Nephron (organoid): ENCODE measurements at regions not wholly inside any gene's neighbourhood (a gene's known extent, or its start where the extent isn't known, plus 50 kb on each side); places are given as distances from the start of the nearest gene placed in this dataset.
"Not testable (repeated sequence)": the region's sequence is repeated elsewhere in the genome, so short reads cannot be mapped to it uniquely, and the experiment has no call there.

Experiments
- H3K27ac Mint-ChIP-seq, 3 experiments: 2 replicates each; pipeline ENCODE4 v1.8.0; 2020; ENCODE audit warnings: mixed read lengths in 3 of 3, mild to moderate bottlenecking in 2 of 3, moderate library complexity in 1 of 3
- H3K27me3 Mint-ChIP-seq: 2 replicates; pipeline ENCODE4 v1.8.0; 2021; ENCODE audit warnings: low read depth, mild to moderate bottlenecking, moderate library complexity, mixed read lengths
- H3K36me3 Mint-ChIP-seq: 2 replicates; pipeline ENCODE4 v1.8.0; 2020; ENCODE audit warnings: low read depth, mixed read lengths
- H3K4me1 Mint-ChIP-seq: 2 replicates; pipeline ENCODE4 v1.8.0; 2020; ENCODE audit warnings: mixed read lengths
- H3K4me3 Mint-ChIP-seq, 3 experiments: 2 replicates each; pipeline ENCODE4 v1.8.0; 2020; ENCODE audit warnings: mild to moderate bottlenecking in 3 of 3, mixed read lengths in 3 of 3, moderate library complexity in 2 of 3
- H3K9me3 Mint-ChIP-seq: 2 replicates; pipeline ENCODE4 v1.8.0; 2020; ENCODE audit warnings: mixed read lengths
- TF ChIP-seq, protein P1 (sequence below), 3 experiments: fragments of 200-600 bp; sonication (generic); IDR thresholded peaks; one replicate each; pipeline ENCODE4 v1.5.0; 2021; ENCODE audit warnings: antibody characterized with exemption in 3 of 3; ENCODE audit not compliant: unreplicated experiment in 3 of 3

DNA sequence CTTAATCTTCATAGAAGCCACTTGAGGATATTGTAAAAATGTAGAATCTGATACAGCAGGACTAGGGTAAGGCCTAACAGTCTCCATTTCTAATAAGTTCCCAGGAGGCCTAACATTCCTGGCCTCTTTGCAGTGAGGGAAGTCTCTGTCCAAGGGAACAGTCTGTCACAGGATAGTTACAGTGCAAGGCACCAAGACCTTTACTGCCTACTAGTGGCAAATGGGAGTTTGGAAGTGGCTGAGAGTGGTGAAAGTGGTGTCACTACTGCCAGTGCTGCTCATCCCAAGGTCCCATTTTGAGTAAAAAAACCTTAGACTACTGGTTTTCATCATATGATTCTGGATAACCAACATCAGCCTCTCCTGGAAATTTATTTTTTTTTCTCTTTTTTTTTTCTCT is 619.5 kb upstream of the SEMA3D start:
- Mint-ChIP-seq H3K9me3 (no peaks in the 10 kb centered on the region), H3K4me3 (no peak overlapping the region), H3K36me3 (no peaks in the 10 kb centered on the region), H3K27ac (no peak overlapping the region), H3K4me1 (no peaks in the 10 kb centered on the region), H3K27me3 (peaks cover 4% of the 10 kb centered on the region)
- TF ChIP-seq, protein P1, sequence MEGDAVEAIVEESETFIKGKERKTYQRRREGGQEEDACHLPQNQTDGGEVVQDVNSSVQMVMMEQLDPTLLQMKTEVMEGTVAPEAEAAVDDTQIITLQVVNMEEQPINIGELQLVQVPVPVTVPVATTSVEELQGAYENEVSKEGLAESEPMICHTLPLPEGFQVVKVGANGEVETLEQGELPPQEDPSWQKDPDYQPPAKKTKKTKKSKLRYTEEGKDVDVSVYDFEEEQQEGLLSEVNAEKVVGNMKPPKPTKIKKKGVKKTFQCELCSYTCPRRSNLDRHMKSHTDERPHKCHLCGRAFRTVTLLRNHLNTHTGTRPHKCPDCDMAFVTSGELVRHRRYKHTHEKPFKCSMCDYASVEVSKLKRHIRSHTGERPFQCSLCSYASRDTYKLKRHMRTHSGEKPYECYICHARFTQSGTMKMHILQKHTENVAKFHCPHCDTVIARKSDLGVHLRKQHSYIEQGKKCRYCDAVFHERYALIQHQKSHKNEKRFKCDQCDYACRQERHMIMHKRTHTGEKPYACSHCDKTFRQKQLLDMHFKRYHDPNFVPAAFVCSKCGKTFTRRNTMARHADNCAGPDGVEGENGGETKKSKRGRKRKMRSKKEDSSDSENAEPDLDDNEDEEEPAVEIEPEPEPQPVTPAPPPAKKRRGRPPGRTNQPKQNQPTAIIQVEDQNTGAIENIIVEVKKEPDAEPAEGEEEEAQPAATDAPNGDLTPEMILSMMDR (IDR thresholded peaks at IDR 0.05; ENCODE audit: unreplicated experiment in 3 of 3), result no peak

DNA sequence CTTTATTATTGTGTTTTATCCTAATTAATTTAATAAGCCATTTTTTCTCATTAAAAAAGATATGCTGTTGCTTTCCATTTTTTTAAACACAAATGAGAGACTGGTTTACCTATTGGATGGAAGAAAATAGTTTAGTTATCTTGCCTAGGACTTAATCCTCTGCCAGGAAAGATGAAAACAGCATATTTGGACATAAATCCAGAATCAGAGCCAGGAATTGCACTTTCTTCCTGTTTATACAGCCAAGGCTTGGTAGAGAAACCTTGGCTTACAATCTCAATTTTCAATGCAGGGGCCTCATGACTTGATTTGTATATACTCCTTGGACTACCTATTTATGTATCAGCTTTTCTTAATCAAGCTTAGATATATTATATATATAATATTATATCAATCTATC is 618.8 kb upstream of the SEMA3D start:
- H3K27me3 Mint-ChIP-seq, result peaks cover 4% of the 10 kb centered on the region
- H3K36me3 Mint-ChIP-seq, result no peaks in the 10 kb centered on the region
- TF ChIP-seq, protein P1 (IDR thresholded peaks at IDR 0.05; ENCODE audit: unreplicated experiment in 3 of 3), result no peak
- H3K4me1 Mint-ChIP-seq, result no peaks in the 10 kb centered on the region
- H3K27ac Mint-ChIP-seq, result no peak overlapping the region
- no peaks in the 10 kb centered on the region for H3K9me3 Mint-ChIP-seq
- H3K4me3 Mint-ChIP-seq, result no peak overlapping the region

DNA sequence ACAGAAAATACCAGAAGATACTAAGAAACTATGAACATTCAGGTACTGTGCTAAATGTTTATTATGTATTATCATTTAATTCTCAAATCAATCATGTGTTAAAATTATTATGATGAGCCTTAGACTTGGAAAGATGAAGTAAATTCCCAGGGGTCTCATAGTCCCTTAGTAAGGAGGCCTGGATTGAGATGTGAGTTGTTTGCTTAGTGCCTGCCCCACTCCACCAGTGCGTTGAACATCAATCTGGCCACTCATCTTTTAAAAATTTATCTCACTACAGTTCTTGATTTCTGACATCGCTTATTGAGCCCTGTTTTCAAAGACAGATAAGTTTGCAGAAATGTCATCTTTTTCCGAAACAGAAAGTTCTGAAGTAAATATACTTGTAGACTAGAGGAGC is 618.4 kb upstream of the SEMA3D start:
- TF ChIP-seq, protein P1 (IDR thresholded peaks at IDR 0.05; ENCODE audit: unreplicated experiment in 3 of 3), result no peak
- Mint-ChIP-seq H3K4me3 (no peak overlapping the region), H3K4me1 (no peaks in the 10 kb centered on the region), H3K27me3 (peaks cover 4% of the 10 kb centered on the region), H3K9me3 (no peaks in the 10 kb centered on the region), H3K27ac (no peak overlapping the region), H3K36me3 (no peaks in the 10 kb centered on the region)

DNA sequence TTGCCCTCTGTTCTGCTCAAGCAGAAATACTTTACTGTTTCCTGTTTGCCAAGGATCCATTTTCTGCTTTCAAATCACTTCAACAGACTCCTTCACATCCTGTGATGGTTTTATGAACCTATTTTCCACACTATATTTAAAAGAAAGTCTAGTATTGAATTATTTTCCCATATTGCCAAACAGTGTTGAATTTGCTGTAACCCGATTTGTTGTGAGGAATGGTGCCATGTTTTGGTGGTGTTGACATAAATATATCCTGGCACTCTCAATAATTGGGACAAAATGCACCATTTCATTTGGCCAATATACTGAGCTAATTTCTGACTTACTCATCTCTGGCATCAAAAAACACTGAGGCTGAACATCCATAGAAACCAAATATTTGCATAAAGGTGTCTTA is 615.4 kb upstream of the SEMA3D start:
- no peak overlapping the region for H3K27ac Mint-ChIP-seq
- H3K4me3 Mint-ChIP-seq, result no peak overlapping the region
- TF ChIP-seq, protein P1 (IDR thresholded peaks at IDR 0.05; ENCODE audit: unreplicated experiment in 3 of 3), result no peak
- H3K27me3 Mint-ChIP-seq, result peaks cover 4% of the 10 kb centered on the region
- H3K36me3 Mint-ChIP-seq, result no peaks in the 10 kb centered on the region
- no peaks in the 10 kb centered on the region for H3K4me1 Mint-ChIP-seq
- no peaks in the 10 kb centered on the region for H3K9me3 Mint-ChIP-seq

DNA sequence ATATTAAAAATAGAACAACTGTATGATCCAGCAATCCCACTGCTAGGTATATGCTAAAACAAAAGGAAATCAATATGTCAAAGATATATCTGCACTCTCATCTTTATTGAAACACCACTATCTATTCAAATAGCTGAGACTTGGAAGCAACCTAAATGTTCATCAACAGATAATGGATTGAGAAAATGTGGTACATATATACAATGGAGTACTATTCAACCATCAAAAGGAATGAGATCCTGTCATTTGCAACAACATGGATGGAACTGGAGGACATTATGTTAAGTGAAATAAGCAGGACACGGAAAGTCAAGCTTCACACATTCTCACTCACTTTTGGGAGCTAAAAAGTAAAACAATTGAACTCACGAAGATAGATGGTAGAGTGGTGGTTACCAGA is 610.1 kb upstream of the SEMA3D start:
- Mint-ChIP-seq H3K9me3 (peaks cover 24% of the 10 kb centered on the region), H3K27me3 (no peaks in the 10 kb centered on the region), H3K27ac (no peak overlapping the region), H3K4me1 (no peaks in the 10 kb centered on the region), H3K36me3 (no peaks in the 10 kb centered on the region), H3K4me3 (no peak overlapping the region)
- TF ChIP-seq, protein P1 (IDR thresholded peaks at IDR 0.05; ENCODE audit: unreplicated experiment in 3 of 3), result no peak

DNA sequence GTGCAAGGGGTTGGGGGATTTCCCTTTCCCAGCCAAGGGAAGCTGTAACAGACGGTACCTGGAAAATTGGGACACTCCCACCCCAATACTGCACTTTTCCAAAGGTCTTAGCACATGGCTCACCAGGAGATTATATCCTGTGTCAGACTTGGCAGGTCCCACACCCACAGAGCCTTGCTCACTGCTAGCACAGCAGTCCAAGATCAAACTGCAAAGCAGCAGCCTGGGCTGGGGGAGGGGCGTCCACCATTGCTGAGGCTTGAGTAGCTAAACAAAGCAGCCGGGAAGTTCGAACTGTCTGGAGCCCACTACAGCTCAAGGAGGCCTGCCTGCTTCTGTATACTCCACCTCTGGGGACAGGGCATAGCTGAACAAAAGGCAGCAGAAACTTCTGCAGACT is 604.2 kb upstream of the SEMA3D start:
- not testable (repeated sequence) for H3K27me3 Mint-ChIP-seq, H3K4me1 Mint-ChIP-seq, H3K36me3 Mint-ChIP-seq, H3K4me3 Mint-ChIP-seq, H3K27ac Mint-ChIP-seq
- H3K9me3 Mint-ChIP-seq, result peaks cover 33% of the 10 kb centered on the region
